ENCODE measurements at regions not wholly inside any gene's neighbourhood (a gene's known extent, or its start where the extent isn't known, plus 50 kb on each side); places are given as distances from the start of the nearest gene placed in this dataset.

DNA sequence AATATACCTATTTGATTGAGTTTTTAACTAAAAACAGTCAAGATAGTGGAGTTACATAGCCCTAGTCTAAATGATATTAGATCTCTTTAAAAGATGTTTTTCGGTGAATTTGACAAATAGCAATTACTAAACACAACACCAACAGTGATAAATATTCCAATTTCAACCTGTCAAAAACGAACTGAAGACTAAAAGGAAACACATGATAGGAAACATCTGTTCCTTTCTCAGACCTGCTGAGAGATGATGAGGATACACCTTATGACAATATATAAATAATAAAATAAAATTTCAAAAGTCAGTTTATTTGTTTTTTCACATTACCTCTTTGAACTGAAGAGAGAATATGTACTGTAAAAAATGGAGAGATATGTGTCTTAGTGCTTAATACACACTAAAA is 232.7 kb downstream of the RASSF9 start:
- TF ChIP-seq, protein P1, sequence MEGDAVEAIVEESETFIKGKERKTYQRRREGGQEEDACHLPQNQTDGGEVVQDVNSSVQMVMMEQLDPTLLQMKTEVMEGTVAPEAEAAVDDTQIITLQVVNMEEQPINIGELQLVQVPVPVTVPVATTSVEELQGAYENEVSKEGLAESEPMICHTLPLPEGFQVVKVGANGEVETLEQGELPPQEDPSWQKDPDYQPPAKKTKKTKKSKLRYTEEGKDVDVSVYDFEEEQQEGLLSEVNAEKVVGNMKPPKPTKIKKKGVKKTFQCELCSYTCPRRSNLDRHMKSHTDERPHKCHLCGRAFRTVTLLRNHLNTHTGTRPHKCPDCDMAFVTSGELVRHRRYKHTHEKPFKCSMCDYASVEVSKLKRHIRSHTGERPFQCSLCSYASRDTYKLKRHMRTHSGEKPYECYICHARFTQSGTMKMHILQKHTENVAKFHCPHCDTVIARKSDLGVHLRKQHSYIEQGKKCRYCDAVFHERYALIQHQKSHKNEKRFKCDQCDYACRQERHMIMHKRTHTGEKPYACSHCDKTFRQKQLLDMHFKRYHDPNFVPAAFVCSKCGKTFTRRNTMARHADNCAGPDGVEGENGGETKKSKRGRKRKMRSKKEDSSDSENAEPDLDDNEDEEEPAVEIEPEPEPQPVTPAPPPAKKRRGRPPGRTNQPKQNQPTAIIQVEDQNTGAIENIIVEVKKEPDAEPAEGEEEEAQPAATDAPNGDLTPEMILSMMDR (IDR thresholded peaks at IDR 0.05; ENCODE audit: insufficient read depth, low read length) = no peak
- H3K4me3 ChIP-seq (ENCODE audit: low read depth, low read length) = no peak overlapping the region
- DNase-seq (ENCODE audit: low read depth) = no peak

- DNase-seq (ENCODE audit: low read depth) = no peak
- H3K4me3 ChIP-seq (ENCODE audit: low read depth, low read length) = no peak overlapping the region
- TF ChIP-seq, protein P1 (IDR thresholded peaks at IDR 0.05; ENCODE audit: insufficient read depth, low read length) = no peak
Measured at GRCh38 chr12:85606455-85606854, 229.8 kb downstream of the RASSF9 start.

DNA sequence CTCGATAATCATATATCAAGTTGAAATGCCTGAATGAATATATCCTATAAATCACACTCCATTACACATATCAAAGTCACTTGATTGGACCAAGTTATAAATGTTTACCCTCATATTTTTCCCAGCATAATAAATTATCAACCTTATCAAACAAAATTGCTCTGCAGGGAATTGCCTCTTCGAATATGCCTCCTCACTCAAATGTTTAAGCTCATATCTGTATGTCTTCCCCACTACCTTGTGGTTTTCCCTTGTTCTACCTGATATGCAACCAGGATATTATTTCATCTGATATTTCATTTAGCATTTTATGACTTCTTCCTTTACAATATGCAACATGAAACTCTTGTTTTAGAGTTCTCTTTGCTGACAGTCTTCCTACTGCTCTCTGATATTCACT is 226.4 kb downstream of the RASSF9 start:
- no peak for DNase-seq (ENCODE audit: low read depth)
- no peak overlapping the region for H3K4me3 ChIP-seq (ENCODE audit: low read depth, low read length)
- TF ChIP-seq, protein P1 (IDR thresholded peaks at IDR 0.05; ENCODE audit: insufficient read depth, low read length) = no peak

DNA sequence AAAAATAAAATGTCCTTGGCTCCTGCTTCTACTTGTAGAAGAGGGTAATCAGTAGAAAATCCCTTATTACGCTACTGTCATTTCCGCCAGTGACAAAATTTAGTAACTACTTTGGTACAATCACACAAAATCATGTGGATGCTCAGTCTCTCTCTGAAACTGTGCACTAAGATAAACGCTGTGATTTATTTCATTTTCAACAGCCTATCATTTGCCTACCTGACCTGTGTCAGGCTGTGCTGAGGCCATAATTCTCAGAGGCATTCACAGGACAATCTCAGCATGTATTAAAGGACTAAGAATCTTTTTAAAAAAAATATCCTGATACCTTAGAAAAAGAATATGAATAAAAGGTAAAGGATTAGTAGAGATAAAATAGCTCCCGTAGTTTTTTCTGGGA is 226.0 kb downstream of the RASSF9 start:
- no peak for DNase-seq (ENCODE audit: low read depth)
- TF ChIP-seq, protein P1 (IDR thresholded peaks at IDR 0.05; ENCODE audit: insufficient read depth, low read length) = no peak
- no peak overlapping the region for H3K4me3 ChIP-seq (ENCODE audit: low read depth, low read length)

- TF ChIP-seq, protein P1 (IDR thresholded peaks at IDR 0.05; ENCODE audit: insufficient read depth, low read length) = no peak
- H3K4me3 ChIP-seq (ENCODE audit: low read depth, low read length) = no peak overlapping the region
- DNase-seq (ENCODE audit: low read depth) = no peak
Measured at GRCh38 chr12:85616201-85616600, 220.0 kb downstream of the RASSF9 start.

DNA sequence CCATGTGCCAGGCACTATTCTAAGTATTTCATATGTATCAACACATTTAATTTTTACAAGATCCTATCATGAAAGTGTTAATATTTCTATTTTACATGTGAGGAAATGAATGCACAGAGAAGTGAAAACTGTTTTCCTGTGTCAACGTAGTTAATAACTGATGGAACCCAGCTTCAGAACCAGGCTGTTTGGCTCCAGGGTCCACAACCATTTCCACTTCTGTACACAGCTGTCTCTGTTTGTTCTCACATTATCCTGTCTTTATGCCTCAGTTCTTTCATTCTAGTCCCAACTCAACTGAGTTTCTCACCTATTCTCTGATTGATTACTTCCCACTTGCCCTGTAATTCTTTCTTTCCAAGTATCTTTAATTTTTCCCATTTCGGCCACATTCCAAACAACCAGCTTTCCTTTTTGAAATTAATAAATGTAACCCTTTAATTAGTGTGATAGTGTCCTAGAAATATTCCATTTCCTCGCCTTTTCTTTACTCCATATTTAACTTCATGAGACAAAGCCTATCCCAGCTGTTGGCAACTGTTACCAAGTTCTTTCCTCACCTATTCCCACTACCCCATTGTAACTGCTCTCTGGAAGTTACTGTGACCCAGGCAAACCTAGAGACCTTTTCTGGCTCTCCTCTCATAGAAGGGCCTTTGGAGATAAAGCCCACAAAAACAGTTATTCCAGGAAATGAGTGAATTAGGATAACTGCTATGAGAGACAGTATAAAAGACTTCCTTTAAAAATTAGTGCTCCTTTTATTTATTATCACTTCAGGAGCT is 218.7 kb downstream of the RASSF9 start:
- H3K4me3 ChIP-seq (ENCODE audit: low read depth, low read length) = no peak overlapping the region
- DNase-seq (ENCODE audit: low read depth) = no peak
- TF ChIP-seq, protein P1 (IDR thresholded peaks at IDR 0.05; ENCODE audit: insufficient read depth, low read length) = no peak

DNA sequence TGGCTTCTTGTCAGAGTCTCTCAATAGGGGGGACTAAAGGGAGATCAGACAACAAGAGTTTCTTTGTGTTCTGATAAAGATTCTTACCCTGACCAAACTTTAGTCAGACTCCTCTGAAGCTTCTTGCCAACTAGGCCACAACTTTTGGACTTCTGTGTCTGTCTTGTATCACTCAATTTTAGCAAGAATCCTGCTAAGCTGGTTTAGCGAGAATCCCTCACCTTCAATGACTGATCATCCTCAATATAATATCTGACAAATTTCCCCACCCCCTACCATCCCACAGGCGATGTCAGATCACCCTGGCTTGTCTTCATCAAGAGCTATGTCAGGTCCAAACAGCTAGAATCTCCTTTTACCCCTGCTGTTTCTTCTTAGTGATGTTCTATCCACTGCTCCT is 215.2 kb downstream of the RASSF9 start:
- TF ChIP-seq, protein P1 (IDR thresholded peaks at IDR 0.05; ENCODE audit: insufficient read depth, low read length) = no peak
- no peak for DNase-seq (ENCODE audit: low read depth)
- H3K4me3 ChIP-seq (ENCODE audit: low read depth, low read length) = no peak overlapping the region
